Germinal center (tissue), 1 donor: ENCODE measurements at regions not wholly inside any gene's neighbourhood (a gene's known extent, or its start where the extent isn't known, plus 50 kb on each side); places are given as distances from the start of the nearest gene placed in this dataset.
"Not testable (repeated sequence)": the region's sequence is repeated elsewhere in the genome, so short reads cannot be mapped to it uniquely, and the experiment has no call there.

ENCODE experiments used
- DNase-seq: peaks from one replicate; pipeline ENCODE4 v3.0.0; 2012; ENCODE audit warnings: mixed read lengths, low spot score

GRCh38 chr9:40906879-40907278, 221.6 kb downstream of the FOXD4L6 start:
- not testable (repeated sequence) for DNase-seq

- DNase-seq: not testable (repeated sequence)
Observed at GRCh38 chr9:40892315-40892714, 236.2 kb downstream of the FOXD4L6 start.

GRCh38 chr9:40885858-40886257, 242.6 kb downstream of the FOXD4L6 start:
- DNase-seq: not testable (repeated sequence)

- DNase-seq: not testable (repeated sequence)
Observed at GRCh38 chr9:40884902-40885490, 243.5 kb downstream of the FOXD4L6 start.

GRCh38 chr9:40884072-40884901, 244.2 kb downstream of the FOXD4L6 start:
- DNase-seq: no peak

GRCh38 chr9:40883423-40884071, 244.9 kb downstream of the FOXD4L6 start:
- not testable (repeated sequence) for DNase-seq

- DNase-seq: not testable (repeated sequence)
Observed at GRCh38 chr9:40873753-40874295, 254.7 kb downstream of the FOXD4L6 start.

GRCh38 chr9:40868437-40868836, 260.0 kb downstream of the FOXD4L6 start:
- DNase-seq: not testable (repeated sequence)
